ENCODE measurements at regions not wholly inside any gene's neighbourhood (a gene's known extent, or its start where the extent isn't known, plus 50 kb on each side); places are given as distances from the start of the nearest gene placed in this dataset.

- Histone ChIP-seq H3K4me2 (ENCODE audit: control insufficient read depth, extremely low read depth, insufficient read depth, low read depth, low read length) (no peak overlapping the region), H3K4me1 (ENCODE audit: control insufficient read depth, extremely low read depth, insufficient read depth, low read length) (no peaks in the 10 kb centered on the region), H3K36me3 (ENCODE audit: control insufficient read depth in 2 of 2, extremely low read depth in 1 of 2, insufficient read depth in 2 of 2, low read length in 2 of 2) (no peaks in the 10 kb centered on the region), H3K27ac (ENCODE audit: control insufficient read depth, insufficient read depth, low read length) (no peak overlapping the region), H3K79me2 (ENCODE audit: control insufficient read depth, insufficient read depth, low read length) (no peaks in the 10 kb centered on the region), H3K4me3 (ENCODE audit: control insufficient read depth in 2 of 3, extremely low read depth in 1 of 3, insufficient read depth in 2 of 3, low read depth in 1 of 3, low read length in 3 of 3) (no peak overlapping the region), H3K27me3 (ENCODE audit: control insufficient read depth, extremely low read depth, insufficient read depth, low read length) (no peaks in the 10 kb centered on the region), H4K20me1 (ENCODE audit: control insufficient read depth, extremely low read depth, insufficient read depth, low read length) (no peaks in the 10 kb centered on the region), H3K9ac (ENCODE audit: control insufficient read depth, extremely low read depth, insufficient read depth, low read length) (no peak overlapping the region), H3K9me1 (ENCODE audit: control insufficient read depth, extremely low read depth, insufficient read depth, low read length) (no peaks in the 10 kb centered on the region), H2AFZ (ENCODE audit: control insufficient read depth, low read length) (no peak overlapping the region), H3K9me3 (ENCODE audit: control insufficient read depth, low read depth, low read length) (no peaks in the 10 kb centered on the region)
- DNase-seq (ENCODE audit: low read depth, low spot score), result no peak
- TF ChIP-seq EZH2 (IDR thresholded peaks at IDR 0.05; ENCODE audit: low read length) (no peak), CTCF (optimal IDR thresholded peaks at IDR 0.05 in 1 of 3, IDR thresholded peaks at IDR 0.05 in 1 of 3, conservative IDR thresholded peaks at IDR 0.05 in 1 of 3; ENCODE audit: extremely low read depth in 1 of 3, insufficient read depth in 2 of 3, low read length in 3 of 3) (no peak)
- dilution Hi-C loops (cut with MboI; ENCODE audit: extremely low pct_ligation_motif_present, low sequenced_read_pairs), result no loop called here
- FAIRE-seq, result no peak
These were observed 60.3 kb upstream of the SMAD6 start for GRCh38 chr15:66641485-66642315.

GRCh38 chr15:66642514-66642913 is 59.5 kb upstream of the SMAD6 start:
- H3K36me3 ChIP-seq (ENCODE audit: control insufficient read depth in 2 of 2, extremely low read depth in 1 of 2, insufficient read depth in 2 of 2, low read length in 2 of 2), result no peaks in the 10 kb centered on the region
- DNase-seq (ENCODE audit: low read depth, low spot score) (no peak), FAIRE-seq (no peak)
- dilution Hi-C loops (cut with MboI; ENCODE audit: extremely low pct_ligation_motif_present, low sequenced_read_pairs), result no loop called here
- H3K9ac ChIP-seq (ENCODE audit: control insufficient read depth, extremely low read depth, insufficient read depth, low read length), result no peak overlapping the region
- peaks cover 6% of the 10 kb centered on the region for H3K4me1 ChIP-seq (ENCODE audit: control insufficient read depth, extremely low read depth, insufficient read depth, low read length)
- no peak overlapping the region for H3K27ac ChIP-seq (ENCODE audit: control insufficient read depth, insufficient read depth, low read length)
- H3K4me2 ChIP-seq (ENCODE audit: control insufficient read depth, extremely low read depth, insufficient read depth, low read depth, low read length), result no peak overlapping the region
- H3K27me3 ChIP-seq (ENCODE audit: control insufficient read depth, extremely low read depth, insufficient read depth, low read length), result no peaks in the 10 kb centered on the region
- no peaks in the 10 kb centered on the region for H3K9me1 ChIP-seq (ENCODE audit: control insufficient read depth, extremely low read depth, insufficient read depth, low read length)
- H2AFZ ChIP-seq (ENCODE audit: control insufficient read depth, low read length), result no peak overlapping the region
- H4K20me1 ChIP-seq (ENCODE audit: control insufficient read depth, extremely low read depth, insufficient read depth, low read length), result no peaks in the 10 kb centered on the region
- TF ChIP-seq EZH2 (IDR thresholded peaks at IDR 0.05; ENCODE audit: low read length) (no peak), CTCF (optimal IDR thresholded peaks at IDR 0.05 in 1 of 3, IDR thresholded peaks at IDR 0.05 in 1 of 3, conservative IDR thresholded peaks at IDR 0.05 in 1 of 3; ENCODE audit: extremely low read depth in 1 of 3, insufficient read depth in 2 of 3, low read length in 3 of 3) (no peak)
- no peak overlapping the region for H3K4me3 ChIP-seq (ENCODE audit: control insufficient read depth in 2 of 3, extremely low read depth in 1 of 3, insufficient read depth in 2 of 3, low read depth in 1 of 3, low read length in 3 of 3)
- no peaks in the 10 kb centered on the region for H3K9me3 ChIP-seq (ENCODE audit: control insufficient read depth, low read depth, low read length)
- no peaks in the 10 kb centered on the region for H3K79me2 ChIP-seq (ENCODE audit: control insufficient read depth, insufficient read depth, low read length)
